Astrocyte (in vitro differentiated cells and primary cell): ENCODE measurements at regions not wholly inside any gene's neighbourhood (a gene's known extent, or its start where the extent isn't known, plus 50 kb on each side); places are given as distances from the start of the nearest gene placed in this dataset.

Experiments used
- CTCF ChIP-seq: IDR thresholded peaks from 2 replicates; pipeline ENCODE4 v1.5.1; 2011; ENCODE audit warnings: low read depth, mild to moderate bottlenecking, inconsistent platforms, low read length, moderate library complexity; ENCODE audit not compliant: insufficient read depth
- EZH2 ChIP-seq: IDR thresholded peaks from 2 replicates; pipeline ENCODE4 v1.6.1; 2012; ENCODE audit warnings: mild to moderate bottlenecking, low read length, inconsistent platforms; ENCODE audit not compliant: insufficient read depth

- TF ChIP-seq CTCF, result no peak
- TF ChIP-seq EZH2, result no peak
Measured at GRCh38 chr2:183219888-183220287, 95.6 kb downstream of the NUP35 start.
